Lower leg skin (tissue), 3 donors: ENCODE measurements at regions not wholly inside any gene's neighbourhood (a gene's known extent, or its start where the extent isn't known, plus 50 kb on each side); places are given as distances from the start of the nearest gene placed in this dataset.

Experiments used
- POLR2A ChIP-seq, 2 donors: fragments of 450-650 bp; IDR thresholded peaks; one replicate each; pipeline ENCODE4 v1.6.1; 2016 to 2017; ENCODE audit warnings: antibody characterized with exemption in 2 of 2, mild to moderate bottlenecking in 1 of 2, moderate library complexity in 1 of 2
- TF ChIP-seq, protein P1 (sequence below), 3 donors: fragments of 450-650 bp; IDR thresholded peaks; one replicate each; pipeline ENCODE4 v1.5.1; 2016; ENCODE audit warnings: antibody characterized with exemption in 3 of 3, mild to moderate bottlenecking in 3 of 3, moderate library complexity in 2 of 3

DNA sequence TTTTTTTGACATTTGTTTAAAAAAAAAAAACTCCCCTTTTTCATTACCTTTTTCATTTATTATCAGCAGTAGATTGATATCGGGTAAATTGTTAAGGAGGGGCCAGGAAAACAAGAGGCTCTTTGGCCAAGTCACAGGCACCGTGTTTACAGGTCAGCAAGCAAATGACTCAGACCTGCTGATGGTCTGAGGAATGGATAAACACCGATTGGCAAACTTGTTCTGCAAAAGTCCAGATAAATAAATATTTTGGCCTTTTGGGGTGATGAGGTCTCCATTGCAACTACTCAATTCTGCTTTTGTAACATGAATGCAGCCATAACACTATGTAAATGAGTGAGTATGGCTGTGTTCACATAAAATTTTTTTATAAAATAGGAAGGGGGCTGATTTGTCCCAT, 94.0 kb downstream of the RPS29 start:
- TF ChIP-seq, protein P1, sequence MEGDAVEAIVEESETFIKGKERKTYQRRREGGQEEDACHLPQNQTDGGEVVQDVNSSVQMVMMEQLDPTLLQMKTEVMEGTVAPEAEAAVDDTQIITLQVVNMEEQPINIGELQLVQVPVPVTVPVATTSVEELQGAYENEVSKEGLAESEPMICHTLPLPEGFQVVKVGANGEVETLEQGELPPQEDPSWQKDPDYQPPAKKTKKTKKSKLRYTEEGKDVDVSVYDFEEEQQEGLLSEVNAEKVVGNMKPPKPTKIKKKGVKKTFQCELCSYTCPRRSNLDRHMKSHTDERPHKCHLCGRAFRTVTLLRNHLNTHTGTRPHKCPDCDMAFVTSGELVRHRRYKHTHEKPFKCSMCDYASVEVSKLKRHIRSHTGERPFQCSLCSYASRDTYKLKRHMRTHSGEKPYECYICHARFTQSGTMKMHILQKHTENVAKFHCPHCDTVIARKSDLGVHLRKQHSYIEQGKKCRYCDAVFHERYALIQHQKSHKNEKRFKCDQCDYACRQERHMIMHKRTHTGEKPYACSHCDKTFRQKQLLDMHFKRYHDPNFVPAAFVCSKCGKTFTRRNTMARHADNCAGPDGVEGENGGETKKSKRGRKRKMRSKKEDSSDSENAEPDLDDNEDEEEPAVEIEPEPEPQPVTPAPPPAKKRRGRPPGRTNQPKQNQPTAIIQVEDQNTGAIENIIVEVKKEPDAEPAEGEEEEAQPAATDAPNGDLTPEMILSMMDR (IDR thresholded peaks at IDR 0.05), result no peak
- no peak for TF ChIP-seq POLR2A (IDR thresholded peaks at IDR 0.05)
